ENCODE measurements at regions not wholly inside any gene's neighbourhood (a gene's known extent, or its start where the extent isn't known, plus 50 kb on each side); places are given as distances from the start of the nearest gene placed in this dataset.

DNA sequence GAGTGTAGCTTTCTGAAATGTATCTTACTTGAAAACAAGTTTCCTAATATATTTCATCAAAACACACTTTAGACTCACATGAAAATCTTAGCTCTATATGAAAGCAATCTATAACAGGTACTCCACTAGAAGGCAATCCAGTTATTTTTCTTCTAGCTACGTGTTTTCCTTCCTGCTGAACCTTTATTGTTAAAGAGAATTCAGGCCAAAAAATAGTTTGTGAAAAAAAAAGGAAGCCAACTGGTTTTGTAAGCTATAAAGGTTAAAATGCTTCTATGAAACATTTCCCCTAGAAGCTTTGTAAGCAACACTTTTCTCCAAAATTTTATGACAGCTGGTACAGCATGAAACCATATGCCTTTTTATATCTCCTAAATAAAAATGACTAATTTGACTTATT is 304.7 kb upstream of the DIAPH2 start:
- TF ChIP-seq EZH2 (IDR thresholded peaks at IDR 0.05; ENCODE audit: borderline replicate concordance) (no peak), CTCF (IDR thresholded peaks at IDR 0.05; ENCODE audit: poor library complexity) (no peak), EZH2phosphoT487 (IDR thresholded peaks at IDR 0.05; ENCODE audit: low read depth, severe bottlenecking, unreplicated experiment) (no peak)
- 62% methylated on average over 1 of the region's 1 CpG for WGBS (ENCODE audit: low lambda C conversion rate, missing lambda C conversion rate)
- Histone ChIP-seq H3K79me2 (no peaks in the 10 kb centered on the region), H3K27ac (no peak overlapping the region), H3K27me3 (no peaks in the 10 kb centered on the region), H3K4me3 (no peak overlapping the region), H3K36me3 (replicated peaks; ENCODE audit: insufficient read depth, low read depth) (no peaks in the 10 kb centered on the region), H3K4me2 (no peak overlapping the region), H3K9me2 (replicated peaks; ENCODE audit: insufficient read depth) (no peaks in the 10 kb centered on the region), H2AFZ (no peak overlapping the region), H3K4me1 (ENCODE audit: insufficient read depth) (peaks cover 7% of the 10 kb centered on the region), H3K9me3 (ENCODE audit: low read depth) (no peaks in the 10 kb centered on the region), H4K20me1 (ENCODE audit: insufficient read depth, poor library complexity, severe bottlenecking) (no peaks in the 10 kb centered on the region)
- DNase-seq (ENCODE audit: low spot score): no peak

DNA sequence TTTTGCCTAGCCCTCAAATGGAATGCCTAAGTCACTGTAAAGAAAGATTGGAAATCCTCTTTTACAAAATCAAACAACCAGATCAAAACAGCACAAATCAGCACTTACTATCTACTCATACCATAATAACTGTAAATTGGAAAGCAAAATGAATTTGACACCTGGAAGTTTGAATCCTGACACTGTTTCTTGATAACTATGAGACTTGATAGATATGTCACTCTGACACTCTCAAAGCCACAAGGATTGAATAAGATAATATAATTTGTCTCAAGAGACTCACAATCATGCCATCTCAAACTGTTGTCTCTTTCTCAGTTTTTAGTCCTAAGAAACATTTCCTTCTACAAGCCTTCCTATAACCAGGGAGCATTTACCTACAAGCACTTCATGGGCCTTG is 302.6 kb upstream of the DIAPH2 start:
- no peaks in the 10 kb centered on the region for H3K36me3 ChIP-seq (replicated peaks; ENCODE audit: insufficient read depth, low read depth)
- H3K9me3 ChIP-seq (ENCODE audit: low read depth): no peaks in the 10 kb centered on the region
- H3K4me1 ChIP-seq (ENCODE audit: insufficient read depth): peaks cover 7% of the 10 kb centered on the region
- TF ChIP-seq EZH2phosphoT487 (IDR thresholded peaks at IDR 0.05; ENCODE audit: low read depth, severe bottlenecking, unreplicated experiment) (no peak), EZH2 (IDR thresholded peaks at IDR 0.05; ENCODE audit: borderline replicate concordance) (no peak), CTCF (IDR thresholded peaks at IDR 0.05; ENCODE audit: poor library complexity) (no peak)
- no peak for DNase-seq (ENCODE audit: low spot score)
- H3K27ac ChIP-seq: no peak overlapping the region
- H4K20me1 ChIP-seq (ENCODE audit: insufficient read depth, poor library complexity, severe bottlenecking): no peaks in the 10 kb centered on the region
- H3K4me2 ChIP-seq: no peak overlapping the region
- no peaks in the 10 kb centered on the region for H3K79me2 ChIP-seq
- no peaks in the 10 kb centered on the region for H3K9me2 ChIP-seq (replicated peaks; ENCODE audit: insufficient read depth)
- H3K27me3 ChIP-seq: no peaks in the 10 kb centered on the region
- no peak overlapping the region for H2AFZ ChIP-seq
- no peak overlapping the region for H3K4me3 ChIP-seq

DNA sequence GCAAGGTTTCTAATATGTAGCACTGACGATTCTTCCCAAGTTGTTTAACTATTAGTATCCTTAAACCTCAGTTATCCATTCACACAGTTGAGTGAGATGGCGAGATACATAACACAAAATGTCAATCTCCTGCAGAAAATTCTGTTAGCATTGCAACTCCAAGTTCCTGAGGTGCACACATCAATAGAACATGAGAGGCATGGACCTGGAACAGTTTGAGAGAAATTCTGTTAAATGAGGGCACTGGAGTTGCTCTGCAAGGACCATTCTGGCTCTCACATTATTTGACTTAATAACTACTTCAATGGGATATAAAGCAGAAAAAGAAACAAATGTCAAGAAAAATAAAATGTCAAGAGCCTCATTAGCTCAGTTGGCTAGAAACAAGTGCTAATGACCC is 301.2 kb upstream of the DIAPH2 start:
- no peak for DNase-seq (ENCODE audit: low spot score)
- Histone ChIP-seq H3K9me3 (ENCODE audit: low read depth) (no peaks in the 10 kb centered on the region), H3K4me2 (no peak overlapping the region), H3K9me2 (replicated peaks; ENCODE audit: insufficient read depth) (no peaks in the 10 kb centered on the region), H3K27ac (no peak overlapping the region), H3K36me3 (replicated peaks; ENCODE audit: insufficient read depth, low read depth) (no peaks in the 10 kb centered on the region), H3K79me2 (no peaks in the 10 kb centered on the region), H3K4me3 (no peak overlapping the region), H2AFZ (no peak overlapping the region), H3K27me3 (no peaks in the 10 kb centered on the region), H4K20me1 (ENCODE audit: insufficient read depth, poor library complexity, severe bottlenecking) (no peaks in the 10 kb centered on the region), H3K4me1 (ENCODE audit: insufficient read depth) (peaks cover 13% of the 10 kb centered on the region)
- WGBS (ENCODE audit: low lambda C conversion rate, missing lambda C conversion rate): 70% methylated on average over 2 of the region's 2 CpGs
- TF ChIP-seq EZH2phosphoT487 (IDR thresholded peaks at IDR 0.05; ENCODE audit: low read depth, severe bottlenecking, unreplicated experiment) (no peak), CTCF (IDR thresholded peaks at IDR 0.05; ENCODE audit: poor library complexity) (no peak), EZH2 (IDR thresholded peaks at IDR 0.05; ENCODE audit: borderline replicate concordance) (no peak)

DNA sequence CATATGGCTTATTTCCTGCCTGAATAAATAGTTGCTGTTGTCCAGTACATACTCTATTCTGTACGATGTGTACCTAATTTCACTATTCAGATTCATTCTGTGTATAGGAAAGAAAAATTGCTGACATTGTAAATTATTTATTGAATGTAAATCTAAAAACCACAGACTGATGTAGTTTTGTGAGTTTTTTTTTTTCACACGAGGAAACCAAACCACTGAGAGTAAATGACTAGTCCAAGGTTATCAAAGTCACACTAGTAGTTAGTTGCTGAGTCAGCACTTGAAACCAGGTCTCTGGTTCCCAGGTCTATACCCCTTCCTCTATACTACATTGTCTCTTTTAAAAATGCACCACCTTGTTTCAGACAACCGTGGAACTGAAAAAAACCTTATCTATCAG is 298.3 kb upstream of the DIAPH2 start:
- H3K27me3 ChIP-seq: no peaks in the 10 kb centered on the region
- H3K9me3 ChIP-seq (ENCODE audit: low read depth): no peaks in the 10 kb centered on the region
- TF ChIP-seq CTCF (IDR thresholded peaks at IDR 0.05; ENCODE audit: poor library complexity) (no peak), EZH2phosphoT487 (IDR thresholded peaks at IDR 0.05; ENCODE audit: low read depth, severe bottlenecking, unreplicated experiment) (no peak), EZH2 (IDR thresholded peaks at IDR 0.05; ENCODE audit: borderline replicate concordance) (no peak)
- DNase-seq (ENCODE audit: low spot score): no peak
- H3K4me2 ChIP-seq: no peak overlapping the region
- H3K4me1 ChIP-seq (ENCODE audit: insufficient read depth): peaks cover 13% of the 10 kb centered on the region
- H4K20me1 ChIP-seq (ENCODE audit: insufficient read depth, poor library complexity, severe bottlenecking): no peaks in the 10 kb centered on the region
- H3K9me2 ChIP-seq (replicated peaks; ENCODE audit: insufficient read depth): no peaks in the 10 kb centered on the region
- H3K27ac ChIP-seq: no peak overlapping the region
- no peak overlapping the region for H3K4me3 ChIP-seq
- H3K36me3 ChIP-seq (replicated peaks; ENCODE audit: insufficient read depth, low read depth): no peaks in the 10 kb centered on the region
- no peaks in the 10 kb centered on the region for H3K79me2 ChIP-seq
- 70% methylated on average over 3 of the region's 3 CpGs for WGBS (ENCODE audit: low lambda C conversion rate, missing lambda C conversion rate)
- H2AFZ ChIP-seq: no peak overlapping the region
